Right lobe of liver (tissue), 6 donors: ENCODE measurements at regions not wholly inside any gene's neighbourhood (a gene's known extent, or its start where the extent isn't known, plus 50 kb on each side); places are given as distances from the start of the nearest gene placed in this dataset.

ENCODE experiments used
- ATAC-seq, 4 donors: fragments of 200-7000 bp; cut with Tn5 transposase; one replicate each; pipeline ENCODE4 v1.9.1; 2020; ENCODE audit warnings: mild to moderate bottlenecking in 4 of 4, moderate library complexity in 4 of 4
- DNase-seq, 3 donors: peaks; one replicate each; pipeline ENCODE4 v3.0.0-alpha.2; 2020
- H3K27ac ChIP-seq, 3 donors: fragments of 200-600 bp; one replicate each; pipeline ENCODE4 v1.8.0; 2022
- H3K27me3 ChIP-seq, 2 donors: fragments of 200-600 bp; one replicate each; pipeline ENCODE4 v1.8.0; 2022
- H3K36me3 ChIP-seq, 4 donors: fragments of 200-600 bp; sonication (generic) in 1 of 4; one replicate each; pipeline versions ENCODE4 v1.5.1 to v1.8.0; 2017 to 2022; ENCODE audit warnings: control low read depth in 1 of 4
- H3K4me1 ChIP-seq, 4 donors: fragments of 200-600 bp; sonication (generic) in 1 of 4; one replicate each; pipeline versions ENCODE4 v1.5.1 to v1.8.0; 2017 to 2022; ENCODE audit warnings: control low read depth in 1 of 4
- H3K4me3 ChIP-seq, 3 donors: fragments of 200-600 bp; one replicate each; pipeline ENCODE4 v1.8.0; 2022
- H3K9me3 ChIP-seq, 4 donors: fragments of 200-600 bp; sonication (generic) in 1 of 4; one replicate each; pipeline versions ENCODE4 v1.5.1 to v1.8.0; 2017 to 2022; ENCODE audit warnings: control low read depth in 1 of 4
- POLR2A ChIP-seq: fragments of 450-650 bp; IDR thresholded peaks from one replicate; pipeline ENCODE4 v1.6.1; 2017; ENCODE audit warnings: antibody characterized with exemption, mild to moderate bottlenecking
- WGBS: methylation state at CpG from one replicate; pipeline ENCODE4 v1.1.6; 2018; ENCODE audit warnings: low coverage, low lambda C conversion rate; ENCODE audit not compliant: insufficient coverage; ENCODE audit errors: missing lambda C conversion rate; 5-methylcytosine and 5-hydroxymethylcytosine counted together
- intact Hi-C, 2 donors: fragments of 100-400 bp; cut with DNase I; formaldehyde crosslinking; loops; one replicate each; pipeline versions ENCODE4 v1.11.2 to v1.14.1; 2022
- TF ChIP-seq, protein P1 (sequence below), 4 donors: fragments of 200-600 bp in 3 of 4; fragments of 450-650 bp in 1 of 4; IDR thresholded peaks; one replicate each; pipeline versions ENCODE4 v1.5.1 to v1.8.0; 2016 to 2022; ENCODE audit warnings: antibody characterized with exemption in 4 of 4, mild to moderate bottlenecking in 2 of 4
- donor health status: DM: no; HTN: yes; CAD: no.
- donor health status: DM: no; HTN: no; CAD: no.
- donor health status: DM: no; HTN: no; CAD: no.
- donor health status: DM: no; HTN: yes; CAD: no.
- donor health status: DM: no; HTN: yes; CAD: no.

DNA sequence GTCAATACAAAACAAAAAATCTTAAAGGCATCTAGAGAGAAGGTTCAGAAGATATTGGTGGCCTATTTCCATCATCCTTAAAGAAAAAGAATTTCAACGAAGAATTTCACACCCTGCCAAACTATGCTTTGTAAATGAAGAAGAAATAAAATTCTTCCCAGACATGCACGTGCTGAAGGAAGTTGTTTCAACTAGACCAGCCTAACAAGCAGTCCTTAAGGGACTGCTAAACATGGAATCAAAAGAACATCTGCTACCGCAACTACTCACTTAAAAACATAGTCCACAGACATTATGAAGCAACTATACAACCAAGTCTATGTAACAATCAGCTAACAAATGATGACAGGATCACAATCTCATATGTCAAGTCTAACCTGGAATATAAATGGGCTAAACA is 584.9 kb upstream of the PTCHD4 start:
- TF ChIP-seq, protein P1, sequence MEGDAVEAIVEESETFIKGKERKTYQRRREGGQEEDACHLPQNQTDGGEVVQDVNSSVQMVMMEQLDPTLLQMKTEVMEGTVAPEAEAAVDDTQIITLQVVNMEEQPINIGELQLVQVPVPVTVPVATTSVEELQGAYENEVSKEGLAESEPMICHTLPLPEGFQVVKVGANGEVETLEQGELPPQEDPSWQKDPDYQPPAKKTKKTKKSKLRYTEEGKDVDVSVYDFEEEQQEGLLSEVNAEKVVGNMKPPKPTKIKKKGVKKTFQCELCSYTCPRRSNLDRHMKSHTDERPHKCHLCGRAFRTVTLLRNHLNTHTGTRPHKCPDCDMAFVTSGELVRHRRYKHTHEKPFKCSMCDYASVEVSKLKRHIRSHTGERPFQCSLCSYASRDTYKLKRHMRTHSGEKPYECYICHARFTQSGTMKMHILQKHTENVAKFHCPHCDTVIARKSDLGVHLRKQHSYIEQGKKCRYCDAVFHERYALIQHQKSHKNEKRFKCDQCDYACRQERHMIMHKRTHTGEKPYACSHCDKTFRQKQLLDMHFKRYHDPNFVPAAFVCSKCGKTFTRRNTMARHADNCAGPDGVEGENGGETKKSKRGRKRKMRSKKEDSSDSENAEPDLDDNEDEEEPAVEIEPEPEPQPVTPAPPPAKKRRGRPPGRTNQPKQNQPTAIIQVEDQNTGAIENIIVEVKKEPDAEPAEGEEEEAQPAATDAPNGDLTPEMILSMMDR (IDR thresholded peaks at IDR 0.05) = no peak
- no peak for TF ChIP-seq POLR2A
- H3K27me3 ChIP-seq = no peaks in the 10 kb centered on the region
- no peaks in the 10 kb centered on the region for H3K36me3 ChIP-seq
- H3K4me3 ChIP-seq = no peak overlapping the region
- intact Hi-C loops = no loop called here
- no peaks in the 10 kb centered on the region for H3K9me3 ChIP-seq
- whole genome bisulfite sequencing = 48% methylated on average over 3 of the region's 3 CpGs
- no peak for ATAC-seq
- DNase-seq = no peak
- H3K27ac ChIP-seq = no peak overlapping the region
- H3K4me1 ChIP-seq = no peaks in the 10 kb centered on the region

DNA sequence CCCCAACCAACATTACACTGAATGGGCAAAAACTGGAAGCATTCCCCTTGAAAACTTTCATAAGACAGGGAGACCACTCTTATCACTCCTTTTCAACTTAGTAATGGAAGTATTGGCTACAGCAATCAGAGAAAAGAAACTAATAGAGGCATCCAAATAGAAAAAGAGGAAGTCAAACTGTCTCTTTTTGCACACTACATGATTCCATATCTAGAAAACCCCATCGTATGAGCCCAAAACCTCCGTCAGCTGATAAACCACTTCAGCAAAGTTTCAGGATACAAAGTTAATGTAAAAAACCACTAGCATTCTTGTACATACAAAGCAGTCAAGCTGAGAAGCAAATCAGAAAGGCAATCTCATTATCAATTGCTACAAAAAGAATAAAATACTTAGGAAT is 580.4 kb upstream of the PTCHD4 start:
- 33% methylated on average over 2 of the region's 2 CpGs for WGBS
- Histone ChIP-seq H3K27me3 (no peaks in the 10 kb centered on the region), H3K9me3 (no peaks in the 10 kb centered on the region), H3K4me3 (no peak overlapping the region), H3K4me1 (no peaks in the 10 kb centered on the region), H3K27ac (no peak overlapping the region), H3K36me3 (no peaks in the 10 kb centered on the region)
- no peak for ATAC-seq
- DNase-seq = no peak
- TF ChIP-seq, protein P1 (IDR thresholded peaks at IDR 0.05) = no peak
- no peak for TF ChIP-seq POLR2A
- intact Hi-C loops = no loop called here

DNA sequence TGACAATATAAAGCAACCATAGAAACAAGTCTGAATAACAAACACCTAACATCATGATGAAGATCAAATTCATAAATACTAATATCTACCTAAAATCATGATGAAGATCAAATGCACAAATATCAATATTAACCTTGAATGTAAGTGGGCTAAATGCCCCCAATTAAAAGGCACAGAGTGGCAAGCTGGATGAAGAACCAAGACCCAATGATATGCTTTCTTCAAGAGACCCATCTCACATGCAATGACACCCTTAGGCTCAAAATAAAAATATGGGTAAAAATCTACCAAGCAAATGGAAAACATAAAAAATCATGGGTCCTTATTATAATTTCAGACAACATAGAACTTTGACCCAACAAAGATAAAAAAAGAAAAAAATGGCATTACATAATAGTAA is 578.5 kb upstream of the PTCHD4 start:
- Histone ChIP-seq H3K36me3 (no peaks in the 10 kb centered on the region), H3K27ac (no peak overlapping the region), H3K4me1 (no peaks in the 10 kb centered on the region), H3K9me3 (no peaks in the 10 kb centered on the region), H3K27me3 (no peaks in the 10 kb centered on the region), H3K4me3 (no peak overlapping the region)
- TF ChIP-seq, protein P1 (IDR thresholded peaks at IDR 0.05) = no peak
- TF ChIP-seq POLR2A = no peak
- ATAC-seq = no peak
- intact Hi-C loops = no loop called here
- no peak for DNase-seq

DNA sequence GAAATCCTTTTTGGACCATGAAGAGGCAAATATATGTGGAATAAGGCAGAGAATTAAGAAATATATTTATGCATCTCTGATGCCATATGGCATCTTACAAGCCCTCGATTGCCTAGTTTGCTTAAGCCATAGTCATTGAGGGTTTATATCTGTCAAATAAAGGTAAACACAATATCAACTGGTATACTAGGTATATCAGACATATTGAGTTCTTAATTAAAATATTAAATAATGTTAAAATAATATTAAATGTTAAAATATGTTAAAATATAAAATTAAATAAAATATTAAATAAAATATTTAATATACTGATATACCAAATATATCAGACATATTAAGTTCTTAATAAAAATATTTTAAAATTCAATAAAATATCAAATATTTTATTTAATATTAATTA is 567.4 kb upstream of the PTCHD4 start:
- WGBS = 69% methylated on average over 1 of the region's 1 CpG
- no peak for TF ChIP-seq POLR2A
- TF ChIP-seq, protein P1 (IDR thresholded peaks at IDR 0.05) = no peak
- Histone ChIP-seq H3K36me3 (no peaks in the 10 kb centered on the region), H3K27ac (no peak overlapping the region), H3K27me3 (no peaks in the 10 kb centered on the region), H3K4me3 (no peak overlapping the region), H3K9me3 (no peaks in the 10 kb centered on the region), H3K4me1 (no peaks in the 10 kb centered on the region)
- ATAC-seq (no peak), DNase-seq (no peak)
- intact Hi-C loops = no loop called here

- no peak for TF ChIP-seq POLR2A
- TF ChIP-seq, protein P1 (IDR thresholded peaks at IDR 0.05) = no peak
- no peaks in the 10 kb centered on the region for H3K4me1 ChIP-seq
- no peak for DNase-seq
- 24% methylated on average over 1 of the region's 1 CpG for WGBS
- intact Hi-C loops = no loop called here
- no peak overlapping the region for H3K4me3 ChIP-seq
- no peaks in the 10 kb centered on the region for H3K36me3 ChIP-seq
- no peak for ATAC-seq
- no peak overlapping the region for H3K27ac ChIP-seq
- H3K27me3 ChIP-seq = no peaks in the 10 kb centered on the region
- no peaks in the 10 kb centered on the region for H3K9me3 ChIP-seq
Observed at GRCh38 chr6:48671505-48671904, 560.5 kb upstream of the PTCHD4 start.
